RPMI7951 (cell line): ENCODE measurements at regions not wholly inside any gene's neighbourhood (a gene's known extent, or its start where the extent isn't known, plus 50 kb on each side); places are given as distances from the start of the nearest gene placed in this dataset.

Experiments used
- DNase-seq: peaks from one replicate; pipeline ENCODE4 v3.0.0-alpha.2; 2012; ENCODE audit warnings: low read depth

DNA sequence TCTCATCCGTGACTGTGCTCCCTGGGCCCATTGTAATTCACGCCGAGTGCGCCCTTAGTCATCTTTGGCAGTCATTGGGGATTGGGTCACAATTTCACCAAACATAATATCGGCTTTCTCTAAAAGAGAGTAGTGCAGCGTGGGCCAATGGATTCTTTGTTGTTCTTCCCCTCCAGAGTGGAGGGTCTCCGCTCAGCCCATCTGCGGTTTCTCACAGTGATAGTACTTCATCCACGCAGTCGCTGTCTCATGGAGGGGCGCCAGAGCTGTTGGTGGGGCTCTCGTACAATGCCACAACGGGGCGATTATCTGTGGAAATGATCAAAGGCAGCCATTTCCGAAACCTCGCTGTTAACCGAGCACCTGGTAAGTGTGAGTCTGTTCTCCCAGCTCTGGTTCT is 321.8 kb downstream of the SNAPC1 start:
- no peak for DNase-seq

DNA sequence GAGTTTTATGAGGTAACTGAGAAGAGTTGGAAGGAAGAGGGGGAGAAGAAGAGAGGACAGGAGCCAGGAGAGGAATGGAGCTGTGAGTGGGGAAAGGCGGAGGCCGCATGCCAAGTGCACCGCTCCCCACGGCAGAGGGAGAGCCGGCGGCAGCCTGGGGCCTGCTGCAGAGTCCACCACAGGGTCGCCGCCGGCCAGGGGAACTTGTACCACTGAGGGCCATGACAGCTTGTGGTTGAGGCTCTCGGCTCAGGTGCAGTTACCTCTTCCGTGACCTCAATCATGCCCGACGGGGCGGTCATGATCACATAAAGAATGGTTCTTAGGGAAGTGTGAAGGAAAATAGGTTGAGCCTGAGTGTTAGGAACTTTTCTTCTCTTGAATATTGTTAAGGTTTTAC is 325.0 kb downstream of the SNAPC1 start:
- DNase-seq = no peak

DNA sequence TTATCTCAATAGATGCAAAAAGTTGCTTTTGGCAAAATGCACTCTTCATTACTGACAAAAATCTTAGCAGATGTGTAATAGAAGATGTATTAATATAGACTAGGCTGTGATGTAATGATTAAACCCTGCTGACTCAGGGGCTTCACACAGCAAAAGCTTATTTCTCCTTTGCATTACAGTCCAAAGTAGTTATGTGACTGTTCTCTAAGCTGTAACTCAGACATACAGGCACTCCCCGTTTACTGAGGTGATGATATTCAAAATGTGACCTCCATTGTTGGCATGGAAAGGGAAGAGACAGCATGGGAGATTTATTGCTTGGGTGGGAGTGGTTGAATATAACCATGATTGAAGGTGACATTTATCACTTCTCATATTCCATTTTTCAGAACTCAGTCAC is 331.5 kb downstream of the SNAPC1 start:
- DNase-seq = no peak

DNA sequence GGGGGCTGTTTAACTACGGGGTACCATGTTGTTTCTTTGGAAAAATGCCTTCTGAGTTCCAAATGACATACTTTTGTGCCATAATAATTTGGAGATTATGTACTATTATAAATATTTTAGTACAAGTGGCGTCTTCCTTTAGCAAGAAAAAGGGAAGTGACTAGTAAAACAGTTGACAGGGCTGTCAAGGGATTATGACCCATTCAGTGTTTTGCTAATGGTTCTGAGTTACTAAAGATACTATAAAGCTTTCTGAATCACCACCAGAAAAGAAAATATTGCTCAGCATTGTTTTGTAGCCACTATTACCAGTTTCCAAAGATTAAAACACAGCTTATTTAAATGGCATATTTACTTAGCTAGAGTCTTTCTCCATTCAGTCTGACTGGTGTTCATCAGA is 334.9 kb downstream of the SNAPC1 start:
- no peak for DNase-seq

DNA sequence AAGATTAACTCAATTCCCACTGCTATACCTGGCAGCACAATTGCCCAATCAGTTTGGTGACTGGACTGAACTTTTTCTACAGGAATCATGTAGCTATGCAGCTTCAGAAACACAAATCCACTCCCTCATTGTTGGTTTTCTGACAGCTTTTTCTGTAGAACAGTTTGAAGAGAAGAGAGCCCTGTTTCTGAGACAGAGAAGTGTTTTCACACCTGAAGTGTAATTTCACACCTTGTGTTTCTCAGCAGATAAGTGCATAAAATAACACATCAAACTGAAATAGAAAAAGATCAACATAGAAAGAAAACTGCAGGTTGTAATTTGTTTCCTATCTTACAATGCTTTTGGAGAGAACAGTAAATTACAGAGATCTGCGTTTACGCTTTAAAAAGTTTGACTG is 335.6 kb downstream of the SNAPC1 start:
- no peak for DNase-seq

DNA sequence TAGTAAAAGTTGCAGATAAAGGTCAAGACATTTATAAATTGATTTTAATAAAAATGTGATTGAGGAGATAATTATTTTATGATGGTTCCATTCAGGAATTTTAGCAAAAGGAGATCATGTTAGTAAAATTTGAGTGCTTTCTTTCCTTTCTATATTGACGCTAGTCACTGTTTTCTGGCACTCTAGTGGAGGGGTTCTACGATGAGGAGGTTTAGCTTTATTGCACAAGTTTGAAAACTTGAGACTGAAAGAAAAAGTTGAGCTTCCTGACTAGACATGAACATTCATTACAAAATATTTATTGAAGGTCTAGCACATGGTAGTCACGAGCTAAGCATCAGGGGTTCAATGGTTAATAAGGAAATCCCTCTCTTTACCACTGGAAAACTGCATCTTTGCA is 336.1 kb downstream of the SNAPC1 start:
- no peak for DNase-seq

DNA sequence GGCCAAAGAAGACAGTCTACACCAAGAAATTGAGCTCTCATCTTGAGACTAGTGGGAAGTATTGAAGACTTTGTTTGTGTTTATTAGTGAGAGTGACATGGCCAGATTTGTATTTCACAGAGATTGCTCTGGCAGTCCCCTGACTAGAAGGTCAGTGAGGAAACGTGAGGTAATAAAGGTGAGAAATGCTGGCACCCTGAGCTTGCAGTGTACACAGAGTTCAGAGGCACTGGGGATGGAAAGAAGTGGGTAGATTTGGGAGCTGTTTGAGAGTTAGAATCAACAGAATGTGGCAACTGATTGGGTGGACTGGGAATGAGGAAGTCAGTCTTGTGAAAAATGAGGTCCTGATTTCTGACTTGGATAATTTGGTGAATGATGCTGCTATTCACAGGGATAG is 336.9 kb downstream of the SNAPC1 start:
- no peak for DNase-seq

DNA sequence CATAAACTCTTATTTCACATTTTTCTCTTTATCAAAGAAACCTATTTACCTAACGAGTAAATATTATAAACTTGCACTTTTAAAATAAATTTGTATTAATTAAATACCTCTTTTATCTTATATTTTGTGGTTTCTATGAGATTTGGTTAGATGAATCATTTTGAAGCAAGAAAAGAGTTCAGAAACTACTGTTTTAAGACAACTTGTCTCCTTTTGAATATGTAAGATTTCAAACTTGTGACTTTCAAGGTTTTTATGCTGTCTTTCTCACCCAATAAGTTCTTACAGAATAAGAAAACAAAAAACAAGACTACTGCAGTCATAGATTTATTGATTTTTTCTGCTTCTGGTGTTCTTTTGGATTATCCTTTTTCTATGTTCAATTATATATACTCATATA is 339.0 kb downstream of the SNAPC1 start:
- no peak for DNase-seq

DNA sequence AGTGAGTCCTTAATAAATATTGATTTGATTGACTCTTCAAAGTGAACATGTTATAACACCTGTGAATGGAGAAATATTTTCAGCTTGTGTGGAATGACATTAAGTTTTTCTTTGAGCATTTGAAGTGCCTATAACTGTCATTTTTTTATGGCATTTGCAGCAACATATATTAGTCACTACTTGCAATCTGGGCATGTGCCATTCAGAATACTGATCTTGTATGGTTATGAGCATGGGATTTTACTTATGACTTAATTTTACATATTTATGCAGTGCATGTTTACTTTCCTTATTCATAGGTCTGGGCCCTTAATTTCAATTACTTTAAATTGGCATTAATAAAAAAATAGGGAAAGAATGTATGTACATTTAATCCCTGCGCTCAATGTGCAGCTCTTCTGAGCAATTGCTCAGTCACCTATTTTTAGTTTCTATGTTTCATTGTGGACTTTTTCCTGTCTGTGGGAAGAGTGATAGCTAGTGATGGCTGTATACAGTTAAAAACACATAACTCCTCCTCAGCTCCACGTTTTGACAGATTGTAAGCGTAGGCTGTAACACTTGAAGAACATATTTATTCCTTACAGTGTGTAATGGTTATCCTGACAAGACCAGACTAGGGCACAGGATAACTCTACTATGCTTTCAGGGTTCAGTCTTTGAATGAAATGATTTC is 339.6 kb downstream of the SNAPC1 start:
- DNase-seq = no peak

DNA sequence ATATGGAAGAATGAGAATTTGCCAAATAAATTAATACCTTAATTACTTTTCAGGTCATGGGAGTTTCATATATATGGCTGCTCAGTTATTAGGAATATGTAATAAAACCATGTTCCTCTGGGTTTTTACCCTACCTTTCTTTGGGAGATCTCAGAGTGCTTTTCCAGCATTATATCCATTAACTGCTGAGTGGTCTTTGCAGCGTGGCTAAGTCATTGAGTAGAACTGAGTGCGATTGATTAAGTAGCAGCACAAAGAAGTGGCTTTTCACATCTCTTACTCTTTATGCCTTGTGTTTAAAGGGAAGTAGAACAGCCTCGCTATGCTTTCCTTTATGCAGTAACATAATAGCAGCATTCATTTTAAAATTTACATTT is 340.1 kb downstream of the SNAPC1 start:
- DNase-seq = no peak

DNA sequence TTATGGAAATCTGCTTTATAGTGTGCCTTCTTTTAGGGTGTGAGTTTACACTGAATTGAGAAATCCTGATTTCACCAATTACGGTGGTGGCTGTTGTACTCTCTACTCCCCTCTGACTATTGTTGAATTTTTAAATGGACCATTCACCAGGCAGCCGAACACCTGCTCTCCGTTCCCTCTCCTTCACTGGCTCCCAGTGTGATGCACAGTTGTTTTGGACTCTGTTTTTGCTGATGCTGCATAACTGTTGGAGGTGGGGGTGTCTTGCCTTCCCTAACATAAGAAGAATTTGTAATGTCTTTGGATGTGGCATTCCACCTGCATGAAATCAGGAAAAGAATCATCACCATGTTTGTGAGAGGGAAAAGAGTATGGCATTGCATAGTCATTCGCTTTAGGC is 341.2 kb downstream of the SNAPC1 start:
- no peak for DNase-seq

DNA sequence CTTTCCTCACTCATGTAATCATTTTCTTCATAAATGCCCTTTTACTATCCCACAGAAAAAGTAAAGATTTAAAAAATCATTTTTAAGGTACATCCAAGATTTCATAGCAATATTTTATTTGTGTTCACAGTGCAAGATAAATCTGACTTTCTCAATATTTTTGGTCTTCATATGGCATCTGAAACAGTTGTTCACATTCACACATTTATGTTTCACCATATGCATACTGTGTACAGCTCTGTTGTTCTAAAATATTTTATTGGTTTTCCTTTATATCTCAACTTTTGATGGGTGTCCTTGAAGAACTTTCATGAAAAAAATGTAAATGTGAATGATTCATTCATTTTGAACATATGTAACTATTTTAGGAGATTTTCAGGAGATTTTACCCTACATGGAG is 348.7 kb downstream of the SNAPC1 start:
- no peak for DNase-seq

DNA sequence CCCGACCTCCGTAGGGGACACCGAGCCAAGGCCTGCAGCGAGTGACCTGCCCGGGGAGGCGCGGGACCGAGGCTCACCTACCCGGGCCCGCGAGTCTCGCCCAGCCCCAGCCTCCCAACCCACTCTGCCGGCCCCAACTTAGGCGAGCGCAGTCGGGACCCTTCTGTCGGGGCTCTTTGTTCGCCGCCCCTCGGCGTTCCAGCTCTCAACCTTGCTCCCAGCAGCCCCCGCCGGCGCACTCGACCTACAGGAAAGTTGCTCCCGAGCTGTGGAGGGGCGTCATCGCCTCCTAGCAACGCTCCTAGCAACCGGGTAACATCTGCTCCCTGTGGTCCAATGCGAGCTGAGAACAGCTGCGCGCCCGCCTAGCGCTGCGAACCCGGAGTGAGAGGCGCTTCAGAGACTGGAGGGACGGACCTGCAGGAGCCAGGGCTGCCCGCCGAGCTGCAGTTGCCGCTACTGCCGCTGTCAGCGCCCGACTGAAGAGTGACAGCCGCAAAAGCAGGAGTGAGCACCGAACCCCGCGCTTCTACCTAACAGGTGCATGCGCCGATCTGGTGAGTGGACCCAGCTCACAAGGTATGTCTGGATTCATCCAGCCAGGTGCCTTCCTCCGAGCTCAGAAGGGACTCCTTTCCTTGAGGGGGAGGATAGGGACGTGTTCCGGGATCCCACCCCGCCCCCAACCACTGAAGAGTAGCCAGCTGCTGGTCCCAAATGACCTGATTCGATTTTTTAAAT is 355.0 kb downstream of the SNAPC1 start:
- peak; percentile 30 for DNase-seq

DNA sequence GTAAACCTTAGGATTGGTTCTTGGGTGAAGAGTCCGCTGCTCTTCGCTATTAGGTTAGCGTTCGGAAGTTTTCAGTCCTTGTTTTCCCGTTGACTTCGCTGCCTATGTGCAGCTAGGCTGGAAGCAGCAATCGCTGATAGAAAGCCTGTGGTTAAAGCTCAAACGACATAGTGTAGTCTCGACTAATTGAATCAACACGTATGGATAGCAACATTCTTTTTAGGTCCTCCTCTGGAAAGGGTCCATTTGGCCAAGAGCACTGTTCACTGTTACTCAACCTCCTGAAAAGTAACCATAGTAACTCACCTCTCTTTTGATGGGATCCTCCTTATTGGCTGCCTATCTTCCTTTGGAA is 355.5 kb downstream of the SNAPC1 start:
- no peak for DNase-seq

DNA sequence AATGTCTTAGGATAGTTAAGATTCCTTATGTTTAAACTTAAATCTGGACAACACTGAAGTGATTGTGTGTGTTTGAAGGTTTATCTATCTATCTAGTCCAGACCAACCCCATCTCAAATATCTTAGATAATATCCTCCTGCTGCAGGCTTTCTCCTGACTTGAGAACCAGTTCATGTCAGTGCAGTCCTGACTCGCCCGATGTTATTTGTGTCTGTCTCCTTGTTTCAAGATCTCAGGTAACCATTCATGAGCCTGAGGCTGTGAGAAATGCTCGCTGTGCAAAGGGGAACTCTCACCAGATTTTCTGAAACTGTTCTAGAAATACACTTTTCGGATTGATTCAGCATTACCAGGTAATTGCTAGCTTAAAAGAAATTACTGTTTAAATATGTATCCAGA is 356.2 kb downstream of the SNAPC1 start:
- no peak for DNase-seq

DNA sequence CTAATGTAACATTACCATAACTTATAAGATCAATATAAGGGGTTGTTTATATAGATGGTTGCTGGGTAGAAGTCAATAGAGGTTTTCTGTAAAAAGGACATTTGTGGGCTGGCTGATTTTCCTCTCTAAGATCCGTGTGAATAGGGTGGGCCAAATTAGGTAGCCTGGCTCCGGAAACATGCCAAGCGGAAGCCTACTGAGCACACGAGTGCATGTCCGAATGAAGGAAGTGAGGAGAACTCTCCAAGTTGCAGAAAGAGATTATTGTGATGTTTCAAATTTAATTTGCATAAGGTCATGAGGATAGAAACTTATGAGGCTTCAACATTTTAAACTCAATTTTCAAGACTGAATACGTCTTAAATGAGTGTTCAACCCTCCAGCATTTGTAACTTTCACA is 356.7 kb downstream of the SNAPC1 start:
- no peak for DNase-seq

DNA sequence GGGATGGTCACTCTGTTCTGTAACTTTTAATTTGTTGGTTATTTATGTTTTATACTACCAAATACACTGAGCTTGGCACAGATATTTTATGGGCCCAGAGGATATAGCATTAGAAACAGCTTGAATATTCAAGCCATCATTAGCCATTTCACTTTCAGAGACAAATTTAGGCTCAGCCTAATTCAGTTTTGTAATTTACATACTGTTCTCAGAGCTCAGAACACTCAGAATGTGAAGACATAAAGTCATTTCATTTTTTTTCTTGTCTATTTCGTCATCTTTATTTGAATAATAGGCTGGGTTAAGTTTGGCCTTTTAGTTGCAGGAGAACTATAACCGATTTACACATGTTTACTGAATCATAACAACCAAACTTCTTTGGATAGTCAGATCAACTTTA is 361.7 kb downstream of the SNAPC1 start:
- no peak for DNase-seq

DNA sequence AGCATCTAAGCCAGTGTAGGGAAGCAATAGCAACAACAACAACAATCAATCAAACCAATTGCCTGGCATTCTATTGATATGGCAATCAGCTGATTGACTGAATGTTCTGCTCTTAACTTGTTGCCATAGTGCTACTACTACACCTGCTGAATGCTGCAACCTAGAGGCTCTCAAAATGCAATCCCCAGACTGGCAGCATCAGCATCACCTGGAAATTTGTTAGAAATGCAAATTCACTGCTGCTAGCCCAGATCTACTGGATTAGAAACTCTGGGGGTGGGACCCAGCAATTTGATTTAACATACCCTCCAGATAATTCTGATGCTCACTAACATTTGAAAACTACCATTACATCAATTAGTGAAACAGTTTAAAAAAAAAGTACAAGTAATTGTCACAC is 363.6 kb downstream of the SNAPC1 start:
- DNase-seq = no peak

DNA sequence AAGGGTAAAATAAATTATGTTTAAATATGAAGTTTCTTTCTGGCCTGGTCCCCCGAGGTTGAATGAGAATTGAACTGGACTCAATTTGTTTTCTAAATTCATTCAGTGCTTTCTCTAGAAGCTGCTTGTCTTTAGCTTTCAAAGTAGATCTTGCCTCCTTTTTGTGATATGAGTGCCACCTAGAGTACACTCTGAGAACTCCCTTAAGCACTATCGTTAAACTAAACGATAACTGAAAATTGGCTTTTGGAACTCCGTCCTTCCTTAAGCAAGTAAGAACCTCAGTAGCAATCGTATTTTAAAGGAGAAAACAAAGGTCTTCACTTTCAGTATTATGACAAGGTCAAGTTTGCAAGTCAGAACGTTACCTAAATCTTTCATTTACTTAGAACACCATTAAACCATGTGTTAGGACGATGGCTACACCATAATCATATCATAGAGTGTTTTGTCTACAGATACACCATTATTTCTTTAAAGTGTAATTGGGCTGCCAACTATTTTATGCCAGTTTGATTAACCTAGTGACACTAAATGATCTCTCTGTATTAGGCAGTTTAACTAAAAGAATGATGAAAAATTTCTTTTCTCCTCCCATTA is 364.8 kb downstream of the SNAPC1 start:
- DNase-seq = peak; percentile 42

DNA sequence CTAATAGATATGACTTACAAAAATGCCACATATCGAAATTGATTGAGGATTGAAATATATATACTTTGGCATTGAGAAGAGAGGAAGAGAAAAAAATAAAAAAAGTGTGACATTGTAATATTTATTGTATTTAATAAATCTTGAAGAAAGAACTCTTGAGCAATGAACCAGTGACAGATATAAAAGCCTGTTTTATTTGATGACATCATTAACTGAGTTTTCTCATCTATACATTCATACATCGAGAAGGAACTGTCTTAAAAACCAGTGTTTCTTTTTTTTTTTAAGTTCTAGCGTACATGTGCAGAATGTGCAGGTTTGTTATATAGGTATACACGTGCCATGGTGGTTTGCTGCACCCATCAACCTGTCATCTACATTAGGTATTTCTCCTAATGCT is 368.2 kb downstream of the SNAPC1 start:
- DNase-seq = no peak

DNA sequence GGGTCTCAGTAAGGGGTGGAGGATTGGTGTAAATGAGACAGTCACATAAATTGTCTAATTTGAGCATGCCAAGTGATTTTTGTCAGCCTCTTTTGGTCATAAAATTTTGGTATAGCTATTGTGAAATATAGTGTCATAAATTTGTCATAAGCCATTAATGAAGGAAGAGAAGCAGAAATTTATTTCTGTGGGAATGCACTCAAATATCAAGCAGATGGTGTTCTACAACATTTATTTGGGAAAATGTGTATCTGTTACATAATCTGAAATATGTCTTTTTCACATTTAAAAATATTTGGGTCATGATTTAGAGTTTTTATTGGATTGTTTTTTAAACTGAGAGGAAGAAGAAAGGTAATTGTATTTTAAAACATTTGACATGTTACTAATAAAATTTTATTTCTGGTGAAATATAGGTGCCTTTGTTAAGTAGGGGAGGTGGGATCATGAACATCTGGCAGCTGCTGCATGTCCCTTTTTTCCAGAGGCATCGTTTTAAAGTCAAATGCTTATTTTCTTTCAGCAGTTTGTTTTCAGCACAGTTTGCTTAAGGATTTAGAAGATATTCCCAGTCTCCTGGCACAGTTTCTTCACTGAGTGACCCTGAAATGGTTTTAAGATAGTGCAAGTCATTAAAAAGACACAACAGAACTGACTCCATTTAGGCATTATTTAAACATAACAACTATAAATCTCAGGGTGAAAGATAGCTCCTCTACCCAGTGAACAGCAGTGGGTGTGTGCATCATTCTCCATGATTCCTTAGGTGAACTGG is 371.7 kb downstream of the SNAPC1 start:
- no peak for DNase-seq

DNA sequence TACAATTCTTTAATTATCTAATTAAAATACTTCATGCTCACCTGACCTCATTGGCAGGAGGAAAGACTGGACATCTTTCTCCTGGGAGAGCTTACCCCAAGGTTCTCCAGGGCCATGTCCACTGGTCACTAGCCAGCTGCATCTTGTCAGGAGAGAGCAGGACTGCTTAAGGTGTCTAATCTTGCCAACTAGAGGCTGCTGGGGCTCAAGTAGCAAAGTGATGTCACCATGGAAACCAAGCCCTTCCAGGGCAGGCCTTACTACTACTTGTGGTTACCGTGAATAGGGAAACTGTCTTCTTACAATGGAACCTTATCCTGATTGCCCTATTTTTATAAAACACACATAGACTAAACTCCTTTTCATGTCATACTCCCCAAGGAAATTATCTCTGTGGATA is 376.4 kb downstream of the SNAPC1 start:
- DNase-seq = no peak

DNA sequence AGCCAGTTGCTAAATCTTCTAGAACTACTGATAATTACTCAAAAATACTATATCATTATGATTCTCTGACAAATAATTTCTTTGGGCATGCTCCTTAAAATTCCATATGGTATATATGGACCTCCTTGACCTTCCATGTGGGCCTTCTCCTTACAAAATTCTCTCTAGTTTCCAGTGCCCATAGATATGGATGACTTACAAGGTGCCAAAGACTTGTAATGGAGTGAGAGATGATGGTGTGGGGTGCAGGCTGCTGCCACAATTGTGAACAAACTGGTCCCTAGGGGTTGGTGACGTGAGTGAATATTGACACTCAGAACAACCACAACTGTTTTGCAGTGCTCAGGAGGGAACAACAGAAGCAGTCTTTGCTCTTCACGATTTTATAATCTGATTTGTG is 378.9 kb downstream of the SNAPC1 start:
- DNase-seq = no peak
